ENCODE measurements at regions not wholly inside any gene's neighbourhood (a gene's known extent, or its start where the extent isn't known, plus 50 kb on each side); places are given as distances from the start of the nearest gene placed in this dataset.

DNA sequence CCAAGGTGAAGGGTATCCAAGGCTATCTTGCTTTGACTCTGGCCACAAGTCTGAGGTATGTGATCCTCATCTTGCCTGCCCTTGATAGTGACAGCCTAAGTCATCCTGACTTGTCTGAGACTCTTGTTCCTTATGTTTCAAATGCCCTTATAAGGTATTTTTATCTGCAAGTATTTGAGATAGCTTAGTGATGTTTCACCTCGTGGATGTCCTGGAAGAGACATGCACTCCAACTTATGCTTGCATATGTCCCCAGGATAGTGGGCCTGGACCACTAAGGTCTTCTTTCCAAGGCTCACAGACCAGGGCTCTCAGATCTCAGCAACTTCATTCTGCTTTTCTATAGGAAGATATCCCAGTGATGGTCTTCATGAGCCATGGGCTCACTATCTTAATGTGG, 120.5 kb upstream of the WDR1 start:
- Mint-ChIP-seq H3K4me3 (no peak overlapping the region), H3K27ac (no peak overlapping the region), H3K9me3 (peaks cover 78% of the 10 kb centered on the region), H3K36me3 (peaks cover 15% of the 10 kb centered on the region), H3K4me1 (no peaks in the 10 kb centered on the region), H3K27me3 (ENCODE audit: low read depth) (peaks cover 26% of the 10 kb centered on the region)
- TF ChIP-seq, protein P1, sequence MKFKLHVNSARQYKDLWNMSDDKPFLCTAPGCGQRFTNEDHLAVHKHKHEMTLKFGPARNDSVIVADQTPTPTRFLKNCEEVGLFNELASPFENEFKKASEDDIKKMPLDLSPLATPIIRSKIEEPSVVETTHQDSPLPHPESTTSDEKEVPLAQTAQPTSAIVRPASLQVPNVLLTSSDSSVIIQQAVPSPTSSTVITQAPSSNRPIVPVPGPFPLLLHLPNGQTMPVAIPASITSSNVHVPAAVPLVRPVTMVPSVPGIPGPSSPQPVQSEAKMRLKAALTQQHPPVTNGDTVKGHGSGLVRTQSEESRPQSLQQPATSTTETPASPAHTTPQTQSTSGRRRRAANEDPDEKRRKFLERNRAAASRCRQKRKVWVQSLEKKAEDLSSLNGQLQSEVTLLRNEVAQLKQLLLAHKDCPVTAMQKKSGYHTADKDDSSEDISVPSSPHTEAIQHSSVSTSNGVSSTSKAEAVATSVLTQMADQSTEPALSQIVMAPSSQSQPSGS (CRISPR knock-in tag; IDR thresholded peaks at IDR 0.05; ENCODE audit: borderline replicate concordance, low read depth) = no peak
- TF ChIP-seq IRF1 (CRISPR knock-in tag; IDR thresholded peaks at IDR 0.05) (no peak), RELA (CRISPR knock-in tag; IDR thresholded peaks at IDR 0.05; ENCODE audit: borderline replicate concordance) (no peak), ARID4B (CRISPR knock-in tag; IDR thresholded peaks at IDR 0.05; ENCODE audit: borderline replicate concordance) (no peak), NFATC4 (CRISPR knock-in tag; IDR thresholded peaks at IDR 0.05) (no peak), ZSCAN18 (CRISPR knock-in tag; IDR thresholded peaks at IDR 0.05) (no peak), SP1 (CRISPR knock-in tag; conservative IDR thresholded peaks at IDR 0.05) (no peak), ELF4 (CRISPR knock-in tag; IDR thresholded peaks at IDR 0.05; ENCODE audit: low read depth) (no peak), MLX (CRISPR knock-in tag; IDR thresholded peaks at IDR 0.05) (no peak)
- TF ChIP-seq, protein P2, sequence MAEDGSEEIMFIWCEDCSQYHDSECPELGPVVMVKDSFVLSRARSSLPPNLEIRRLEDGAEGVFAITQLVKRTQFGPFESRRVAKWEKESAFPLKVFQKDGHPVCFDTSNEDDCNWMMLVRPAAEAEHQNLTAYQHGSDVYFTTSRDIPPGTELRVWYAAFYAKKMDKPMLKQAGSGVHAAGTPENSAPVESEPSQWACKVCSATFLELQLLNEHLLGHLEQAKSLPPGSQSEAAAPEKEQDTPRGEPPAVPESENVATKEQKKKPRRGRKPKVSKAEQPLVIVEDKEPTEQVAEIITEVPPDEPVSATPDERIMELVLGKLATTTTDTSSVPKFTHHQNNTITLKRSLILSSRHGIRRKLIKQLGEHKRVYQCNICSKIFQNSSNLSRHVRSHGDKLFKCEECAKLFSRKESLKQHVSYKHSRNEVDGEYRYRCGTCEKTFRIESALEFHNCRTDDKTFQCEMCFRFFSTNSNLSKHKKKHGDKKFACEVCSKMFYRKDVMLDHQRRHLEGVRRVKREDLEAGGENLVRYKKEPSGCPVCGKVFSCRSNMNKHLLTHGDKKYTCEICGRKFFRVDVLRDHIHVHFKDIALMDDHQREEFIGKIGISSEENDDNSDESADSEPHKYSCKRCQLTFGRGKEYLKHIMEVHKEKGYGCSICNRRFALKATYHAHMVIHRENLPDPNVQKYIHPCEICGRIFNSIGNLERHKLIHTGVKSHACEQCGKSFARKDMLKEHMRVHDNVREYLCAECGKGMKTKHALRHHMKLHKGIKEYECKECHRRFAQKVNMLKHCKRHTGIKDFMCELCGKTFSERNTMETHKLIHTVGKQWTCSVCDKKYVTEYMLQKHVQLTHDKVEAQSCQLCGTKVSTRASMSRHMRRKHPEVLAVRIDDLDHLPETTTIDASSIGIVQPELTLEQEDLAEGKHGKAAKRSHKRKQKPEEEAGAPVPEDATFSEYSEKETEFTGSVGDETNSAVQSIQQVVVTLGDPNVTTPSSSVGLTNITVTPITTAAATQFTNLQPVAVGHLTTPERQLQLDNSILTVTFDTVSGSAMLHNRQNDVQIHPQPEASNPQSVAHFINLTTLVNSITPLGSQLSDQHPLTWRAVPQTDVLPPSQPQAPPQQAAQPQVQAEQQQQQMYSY (CRISPR knock-in tag; IDR thresholded peaks at IDR 0.05) = no peak
- ATAC-seq (no peak), DNase-seq (ENCODE audit: low spot score) (no peak)
- ChIA-PET CTCF (no interaction called here), POLR2A (no interaction called here)

GRCh38 chr4:10232114-10232513, 115.5 kb upstream of the WDR1 start:
- CTCF ChIA-PET = no interaction called here
- peaks cover 38% of the 10 kb centered on the region for H3K9me3 Mint-ChIP-seq
- no peak for DNase-seq (ENCODE audit: low spot score)
- TF ChIP-seq NR3C1 (CRISPR knock-in tag; conservative IDR thresholded peaks at IDR 0.05; ENCODE audit: low read depth) (no peak), ARID4B (CRISPR knock-in tag; IDR thresholded peaks at IDR 0.05; ENCODE audit: borderline replicate concordance) (no peak), FOXJ3 (CRISPR knock-in tag; IDR thresholded peaks at IDR 0.05; ENCODE audit: borderline replicate concordance) (no peak), ZNF425 (CRISPR knock-in tag; conservative IDR thresholded peaks at IDR 0.05) (no peak), ZNF396 (CRISPR knock-in tag; IDR thresholded peaks at IDR 0.05; ENCODE audit: borderline replicate concordance) (no peak), ZNF121 (CRISPR knock-in tag; IDR thresholded peaks at IDR 0.05) (no peak)

More at GRCh38 chr4:10232114-10232513, 115.5 kb upstream of the WDR1 start:
- H3K27me3 Mint-ChIP-seq (ENCODE audit: low read depth) = peaks cover 10% of the 10 kb centered on the region
- no peak overlapping the region for H3K27ac Mint-ChIP-seq
- ATAC-seq = no peak
- H3K4me1 Mint-ChIP-seq = no peaks in the 10 kb centered on the region
- H3K36me3 Mint-ChIP-seq = peaks cover 4% of the 10 kb centered on the region
- no peak overlapping the region for H3K4me3 Mint-ChIP-seq
- POLR2A ChIA-PET = no interaction called here

Measured in WTC11 (cell line).